GM18508 (cell line): ENCODE measurements at regions not wholly inside any gene's neighbourhood (a gene's known extent, or its start where the extent isn't known, plus 50 kb on each side); places are given as distances from the start of the nearest gene placed in this dataset.

ENCODE experiments used
- ATAC-seq: cut with Tn5 transposase; IDR thresholded peaks from one replicate; pipeline ENCODE4 v1.9.1; 2021; ENCODE audit warnings: moderate number of reproducible peaks; ENCODE audit not compliant: insufficient read depth, unreplicated experiment

- ATAC-seq = no peak
Measured at GRCh38 chr11:97956904-97957303, 1063.8 kb upstream of the CNTN5 start.

- ATAC-seq = no peak
Measured at GRCh38 chr11:97961431-97961830, 1059.3 kb upstream of the CNTN5 start.

- no peak for ATAC-seq
Measured at GRCh38 chr11:97962758-97963157, 1058.0 kb upstream of the CNTN5 start.

DNA sequence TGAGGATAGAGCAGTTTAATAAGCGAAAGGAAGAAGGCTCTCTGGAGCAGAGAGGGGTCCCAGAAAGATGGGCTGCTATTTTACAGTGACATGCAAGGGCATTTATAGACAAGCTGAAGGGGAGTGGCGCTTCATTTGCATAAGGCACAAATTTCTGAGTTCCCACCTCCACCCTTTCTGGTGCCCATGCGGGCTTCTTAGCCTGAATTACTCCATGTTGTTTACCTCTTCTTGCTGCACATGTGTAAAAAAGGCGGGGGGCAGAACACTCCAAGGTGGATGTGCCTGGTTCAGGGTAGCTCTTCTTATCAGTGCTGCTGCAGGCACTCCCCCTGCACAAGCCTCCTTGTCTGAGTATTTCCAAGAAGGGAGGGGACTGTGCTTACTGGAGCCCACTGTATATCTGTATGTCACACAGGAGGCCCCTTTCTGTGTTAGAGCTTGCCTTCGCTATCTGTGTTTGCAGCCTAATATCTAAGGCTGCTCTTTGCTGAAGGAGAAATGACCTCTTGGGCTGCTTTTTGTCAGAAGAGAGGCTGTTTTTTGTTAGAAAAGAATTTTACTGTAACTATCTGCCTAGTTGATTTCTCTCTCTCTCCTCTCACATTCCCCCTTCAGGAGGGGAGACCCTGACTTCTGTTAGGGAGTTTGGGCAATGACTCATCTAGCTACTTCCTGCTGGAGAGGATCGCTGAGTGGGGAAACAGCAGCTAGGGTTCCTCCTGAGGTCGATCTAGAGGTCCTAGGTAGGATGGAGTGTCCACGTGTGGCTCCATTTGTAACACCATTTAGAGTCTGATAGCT lies 1057.0 kb upstream of the CNTN5 start:
- ATAC-seq = no peak

GRCh38 chr11:97964332-97965004 lies 1056.3 kb upstream of the CNTN5 start:
- no peak for ATAC-seq

DNA sequence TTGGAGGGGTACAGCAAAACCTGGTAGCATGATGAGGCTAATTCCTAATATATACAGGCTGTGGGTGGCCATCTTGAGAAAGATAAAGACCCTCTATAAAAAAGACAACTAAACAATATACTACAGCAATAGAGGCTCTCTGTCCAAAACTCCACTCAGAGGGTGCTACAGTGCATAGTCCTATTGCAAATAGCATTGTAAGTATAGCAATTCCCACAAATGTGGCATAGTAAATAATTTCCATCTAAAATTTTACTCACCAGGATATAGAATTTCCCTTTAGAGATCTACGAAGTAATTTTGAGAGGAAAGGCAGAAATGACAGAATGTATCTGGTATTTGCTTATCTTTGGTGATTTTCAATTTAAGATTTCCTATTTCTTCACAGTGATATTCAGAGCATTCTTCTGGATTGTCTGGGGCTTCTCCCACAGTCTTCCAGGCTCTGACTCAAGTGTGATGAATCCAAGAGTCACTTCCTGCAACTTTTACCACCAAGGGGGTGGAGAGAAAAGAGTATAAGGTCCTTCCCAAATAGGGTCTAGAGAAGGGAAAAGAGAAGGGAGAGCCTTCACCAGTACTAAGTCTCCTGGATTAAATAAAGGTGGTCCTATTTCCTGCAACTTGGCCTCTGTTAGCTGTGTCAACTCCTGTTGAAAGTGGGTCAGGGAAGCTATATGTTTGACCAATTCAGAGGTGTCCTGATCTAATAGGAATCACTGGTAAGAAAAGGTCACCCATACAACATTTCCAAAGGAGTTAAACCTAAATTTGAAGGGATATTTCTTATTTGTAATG lies 1054.7 kb upstream of the CNTN5 start:
- ATAC-seq = no peak

DNA sequence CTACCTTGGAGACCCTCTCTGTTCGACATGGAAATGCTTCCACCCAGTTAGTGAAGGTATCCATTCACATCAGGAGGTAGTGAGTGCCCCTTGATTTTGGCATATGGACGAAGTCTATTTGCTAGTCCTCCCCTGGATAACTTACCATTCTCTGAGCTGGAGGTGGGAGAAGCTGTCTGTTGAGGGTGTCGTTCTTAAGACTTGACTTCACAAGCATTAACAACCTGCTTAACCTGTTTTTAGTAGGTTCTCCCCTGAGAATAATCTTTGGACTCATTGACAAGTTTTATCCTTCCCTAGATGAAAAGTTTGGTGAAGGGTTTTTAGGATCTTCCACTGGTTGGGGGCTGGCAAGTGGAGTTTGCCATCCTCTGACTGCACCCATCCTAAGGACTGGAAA lies 1053.8 kb upstream of the CNTN5 start:
- no peak for ATAC-seq

DNA sequence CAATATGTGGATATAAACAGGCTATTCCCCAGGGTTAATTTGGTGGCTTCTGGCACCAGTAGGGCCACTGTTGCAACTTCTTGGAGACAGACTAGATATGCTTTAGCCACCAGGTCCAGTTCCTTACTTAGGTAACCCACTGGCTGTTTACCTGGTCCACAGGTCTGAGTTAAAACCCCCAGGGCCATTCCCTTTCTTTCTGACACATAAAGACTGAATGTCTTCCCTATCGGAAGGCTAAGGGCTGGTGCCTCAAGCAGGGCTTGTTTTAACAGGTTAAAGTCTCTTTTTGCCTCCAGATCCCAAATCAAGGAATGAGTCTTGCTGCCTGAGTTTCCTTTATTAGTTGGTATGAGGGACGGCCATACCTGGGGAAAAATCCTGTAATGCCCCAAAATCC lies 1052.7 kb upstream of the CNTN5 start:
- ATAC-seq = no peak

DNA sequence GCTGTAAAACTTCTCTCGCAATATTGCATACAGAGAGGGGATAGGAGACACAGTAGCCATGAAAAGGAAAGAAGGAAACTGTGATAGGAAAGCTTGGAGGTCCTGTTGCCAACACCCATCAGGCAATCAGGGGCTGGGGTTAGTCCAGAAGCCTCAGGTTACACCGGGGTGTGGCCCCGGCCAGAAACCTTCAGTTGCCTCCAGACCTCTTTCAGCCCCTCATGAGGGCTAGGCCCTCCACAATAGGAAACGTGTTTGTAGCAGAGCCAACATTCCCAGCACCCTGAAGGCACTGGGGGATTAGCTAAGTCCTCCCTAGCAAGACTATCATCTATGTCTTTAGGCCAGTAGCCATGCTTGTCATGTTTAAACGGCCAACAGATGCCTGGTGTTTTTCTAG lies 1048.0 kb upstream of the CNTN5 start:
- no peak for ATAC-seq

DNA sequence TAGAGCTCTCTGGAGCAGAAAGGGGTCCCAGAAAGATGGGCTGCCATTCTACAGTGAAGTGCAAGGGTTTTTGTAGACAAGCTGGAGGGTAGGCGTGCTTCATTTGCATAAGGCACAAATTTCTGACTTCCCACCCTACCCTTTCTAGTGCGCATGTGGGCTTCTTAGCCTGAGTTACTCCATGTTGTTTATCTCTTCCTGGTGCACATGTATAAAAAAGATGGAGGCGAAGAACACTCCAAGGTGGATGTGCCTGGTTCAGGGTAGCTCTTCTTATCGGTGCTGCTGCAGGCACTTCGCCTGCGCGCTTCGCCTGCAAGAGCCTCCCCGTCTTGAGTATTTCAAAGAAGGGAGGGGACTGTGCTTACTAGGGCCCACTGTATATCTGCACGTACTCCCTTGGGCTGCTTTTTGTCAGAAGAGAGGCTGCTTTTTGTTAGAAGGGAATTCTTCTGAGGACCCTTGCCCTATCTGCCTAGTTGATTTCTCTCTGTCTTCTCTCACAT lies 1047.3 kb upstream of the CNTN5 start:
- ATAC-seq = no peak

- no peak for ATAC-seq
Measured at GRCh38 chr11:97974798-97975498, 1045.8 kb upstream of the CNTN5 start.

GRCh38 chr11:97977726-97978125 lies 1043.0 kb upstream of the CNTN5 start:
- ATAC-seq = no peak

GRCh38 chr11:97979741-97980140 lies 1041.0 kb upstream of the CNTN5 start:
- no peak for ATAC-seq

DNA sequence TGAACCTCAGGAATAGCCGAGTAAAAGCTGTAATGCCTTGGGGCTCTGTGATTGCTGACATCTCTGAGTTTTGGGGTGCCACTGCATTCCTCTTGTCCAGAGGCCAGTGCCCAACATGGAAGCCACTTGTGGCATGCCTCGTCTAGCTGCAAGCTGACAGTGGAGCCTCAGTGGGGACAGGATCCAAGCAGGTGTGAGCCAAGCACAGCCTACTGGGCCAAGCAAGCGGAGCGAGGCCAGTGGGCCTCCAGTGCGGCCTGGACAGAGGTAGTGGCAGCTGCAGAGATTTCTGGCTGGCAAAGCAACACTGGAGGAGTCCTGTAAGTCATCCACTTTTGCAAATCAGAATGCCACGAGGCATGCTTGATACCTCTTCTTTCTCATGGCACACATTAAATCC lies 1038.2 kb upstream of the CNTN5 start:
- ATAC-seq = no peak

DNA sequence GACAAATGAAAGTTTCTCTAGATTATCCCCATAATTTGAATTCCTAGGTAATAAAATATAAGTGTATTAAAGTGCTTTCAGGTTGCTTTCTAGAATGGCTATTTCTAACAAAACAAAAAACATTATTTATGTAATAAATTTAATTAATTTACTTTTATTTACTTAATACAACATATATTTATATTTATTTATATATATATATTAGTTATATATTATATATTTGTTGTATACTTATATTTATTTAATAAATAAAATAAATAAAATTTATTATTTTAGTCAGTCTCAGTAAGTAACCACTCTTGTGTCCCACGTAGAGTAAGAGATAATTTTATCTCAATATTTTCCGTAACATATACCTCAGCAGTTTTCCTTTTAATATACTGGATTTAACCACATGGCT lies 1031.6 kb upstream of the CNTN5 start:
- no peak for ATAC-seq

DNA sequence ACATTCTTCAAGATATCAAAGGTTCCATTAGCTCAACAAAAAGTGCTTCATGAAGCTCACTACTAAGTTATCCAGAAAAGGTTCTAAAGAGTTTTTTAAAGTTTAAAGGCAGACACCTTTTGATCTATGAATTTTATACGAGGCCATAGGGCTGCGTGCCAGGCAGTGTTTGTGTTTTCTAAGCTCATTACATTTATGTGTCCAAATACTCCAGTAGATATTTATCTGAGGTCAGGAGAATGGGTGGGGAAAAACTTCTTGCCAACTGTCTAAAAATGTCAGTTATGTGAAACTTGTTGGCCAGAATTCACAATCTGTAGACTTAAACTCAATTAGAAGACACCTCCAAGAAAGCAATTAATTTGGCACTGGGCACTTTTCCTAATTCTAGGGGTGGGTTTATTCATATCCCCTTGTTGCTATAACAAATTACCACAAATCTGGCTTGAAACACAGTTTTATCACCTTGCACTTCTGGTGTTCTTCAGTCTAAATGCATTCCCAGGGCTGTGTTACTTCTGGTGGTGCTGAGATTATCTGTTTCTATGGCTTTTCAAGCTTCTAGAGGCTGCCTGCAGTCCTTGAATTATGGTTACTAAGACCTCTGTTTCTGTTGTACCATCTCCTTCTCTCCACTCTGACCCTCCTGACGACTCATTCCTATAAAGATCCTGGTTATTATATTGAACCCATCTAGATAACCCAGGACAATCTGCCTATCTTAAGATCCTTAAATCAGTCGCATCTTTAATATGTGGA lies 1030.4 kb upstream of the CNTN5 start:
- ATAC-seq = no peak

DNA sequence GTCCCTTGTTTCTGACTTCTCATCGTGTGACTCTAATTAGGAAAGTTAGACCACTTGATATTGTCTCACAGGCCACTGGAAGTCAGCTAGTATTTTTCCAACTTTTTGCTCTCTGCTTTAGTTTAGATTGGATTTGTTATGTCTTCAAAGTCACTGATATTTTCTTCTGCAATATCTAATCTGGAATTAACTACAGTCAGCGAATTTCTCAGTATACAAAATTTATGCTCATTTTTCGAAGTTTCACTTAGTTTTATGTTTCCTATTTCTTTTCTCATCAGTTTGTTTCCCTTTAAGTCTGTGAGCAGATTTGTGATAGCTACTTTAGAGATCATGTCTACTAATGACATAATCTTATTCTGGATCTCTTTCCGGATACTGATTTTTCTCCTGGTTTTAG lies 1027.2 kb upstream of the CNTN5 start:
- no peak for ATAC-seq

DNA sequence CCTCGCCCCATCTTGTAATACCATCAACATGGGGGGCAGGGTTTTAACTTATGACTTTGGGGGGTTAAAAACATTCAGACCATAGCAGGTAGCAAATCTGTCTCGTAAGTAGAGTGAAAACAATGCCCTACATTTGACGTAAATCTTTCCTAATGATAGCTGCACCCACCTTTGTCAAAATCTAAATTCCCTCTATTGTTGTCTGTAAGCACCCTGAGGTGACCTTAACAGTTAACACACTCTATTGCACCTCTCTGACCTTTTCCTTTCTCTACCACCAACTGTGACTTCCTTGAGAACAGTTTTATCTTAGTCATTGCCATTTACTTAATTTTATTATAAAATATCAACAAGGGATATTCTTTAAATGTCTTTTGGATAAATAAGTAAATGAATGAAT lies 1024.9 kb upstream of the CNTN5 start:
- ATAC-seq = no peak

DNA sequence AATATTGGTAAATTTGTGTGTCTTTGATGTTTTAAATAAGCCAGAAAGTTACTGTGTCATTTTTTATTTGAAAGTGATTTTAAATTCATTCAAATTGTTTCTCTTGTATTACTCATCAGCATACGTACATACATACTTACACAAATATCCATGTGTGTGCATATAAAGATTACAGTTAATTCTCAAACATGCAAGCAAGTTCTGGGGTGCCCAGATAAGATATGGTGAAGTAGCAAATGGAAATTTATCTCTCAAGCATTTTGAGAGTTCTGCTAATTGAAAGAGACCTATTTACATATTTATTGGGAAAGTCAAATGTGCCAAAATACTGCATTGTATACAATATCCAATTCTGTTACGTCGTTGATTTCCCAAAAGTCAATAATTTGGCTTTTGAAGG lies 1024.0 kb upstream of the CNTN5 start:
- no peak for ATAC-seq
